Endothelial cell of umbilical vein (primary cell): ENCODE measurements at regions not wholly inside any gene's neighbourhood (a gene's known extent, or its start where the extent isn't known, plus 50 kb on each side); places are given as distances from the start of the nearest gene placed in this dataset.

Experiments
- BruUV-seq: library from RNA; stranded (reverse); fragments of 400-500 nt; replicated peaks from 2 replicates; lab custom pipeline; 2021; lab: Mats Ljungman, UMichigan
- CTCF ChIA-PET: fragments of 300-600, 350-600 bp; sonication (Branson Sonifier 250); formaldehyde crosslinking; loops from one replicate; lab custom pipeline; 2021; ENCODE audit warnings: antibody characterized with exemption, inconsistent platforms; lab: Charles Lee
- POLR2A ChIA-PET: fragments of 300-600, 350-600 bp; sonication (Branson Sonifier 250); formaldehyde crosslinking; loops from one replicate; lab custom pipeline; 2021; ENCODE audit warnings: antibody characterized with exemption, inconsistent platforms; lab: Charles Lee
- DNase-seq: peaks from one replicate; pipeline ENCODE4 v3.0.0-alpha.2; 2011; ENCODE audit warnings: low read depth, low spot score
- FAIRE-seq: peaks from 2 replicates; lab custom pipeline; 2011; peaks lifted over from hg19 to GRCh38; lab: Jason Lieb, UNC
- H2AFZ ChIP-seq: 2 replicates; pipeline ENCODE4 v1.6.0; 2012; ENCODE audit warnings: low read depth, low read length, control low read depth, inconsistent platforms
- H3K27ac ChIP-seq: 2 replicates; pipeline ENCODE4 v1.5.1; 2011; ENCODE audit warnings: low read depth, mild to moderate bottlenecking, control low read depth, low read length, moderate library complexity; ENCODE audit not compliant: insufficient read depth
- H3K27me3 ChIP-seq, 2 experiments: 2 replicates each; pipeline versions ENCODE4 v1.6.0 to v1.6.1; 2011; ENCODE audit warnings: low read length in 2 of 2, mixed read lengths in 1 of 2; ENCODE audit not compliant: control insufficient read depth in 2 of 2, insufficient read depth in 2 of 2
- H3K36me3 ChIP-seq, 2 experiments: 2 replicates in 1 of 2; 3 replicates in 1 of 2; pipeline ENCODE4 v1.5.1; 2011; ENCODE audit warnings: low read length in 2 of 2, mild to moderate bottlenecking in 1 of 2, moderate library complexity in 1 of 2; ENCODE audit not compliant: control insufficient read depth in 2 of 2, insufficient read depth in 2 of 2; ENCODE audit errors: extremely low read depth in 1 of 2
- H3K4me1 ChIP-seq: 3 replicates; pipeline ENCODE4 v1.5.1; 2011; ENCODE audit warnings: mild to moderate bottlenecking, low read length; ENCODE audit not compliant: control insufficient read depth, insufficient read depth; ENCODE audit errors: extremely low read depth
- H3K4me2 ChIP-seq: 2 replicates; pipeline ENCODE4 v1.6.1; 2011; ENCODE audit warnings: low read length, control low read depth, mixed read lengths; ENCODE audit not compliant: insufficient read depth
- H3K4me3 ChIP-seq, 3 experiments: fragments of 200-600 bp in 1 of 3; sonication (generic), shearing (Covaris generic) in 1 of 3; replicated peaks in 1 of 3; 2 replicates each; pipeline ENCODE4 v1.5.1; 2011 to 2016; ENCODE audit warnings: control low read depth in 3 of 3, low read length in 3 of 3, mild to moderate bottlenecking in 2 of 3, inconsistent platforms in 1 of 3, low read depth in 1 of 3, moderate library complexity in 1 of 3; ENCODE audit not compliant: insufficient read depth in 1 of 3
- H3K79me2 ChIP-seq: 2 replicates; pipeline ENCODE4 v1.6.0; 2012; ENCODE audit warnings: low read length, inconsistent platforms; ENCODE audit not compliant: control insufficient read depth, insufficient read depth
- H3K9ac ChIP-seq: replicated peaks from 2 replicates; pipeline ENCODE3; 2011; ENCODE audit warnings: low read length, control low read depth; ENCODE audit not compliant: insufficient read depth; ENCODE audit errors: extremely low read depth
- H3K9me1 ChIP-seq: replicated peaks from 3 replicates; pipeline ENCODE4 v1.6.0; 2011; ENCODE audit warnings: mild to moderate bottlenecking, low read length; ENCODE audit not compliant: control insufficient read depth, insufficient read depth; ENCODE audit errors: extremely low read depth
- H3K9me3 ChIP-seq: replicated peaks from 2 replicates; pipeline ENCODE4 v1.5.1; 2012; ENCODE audit warnings: low read length, inconsistent platforms; ENCODE audit not compliant: control insufficient read depth, insufficient read depth
- H4K20me1 ChIP-seq: replicated peaks from 2 replicates; pipeline ENCODE3; 2011; ENCODE audit warnings: mild to moderate bottlenecking, low read length; ENCODE audit not compliant: control insufficient read depth, insufficient read depth; ENCODE audit errors: extremely low read depth
- CTCF ChIP-seq, 2 donors: IDR thresholded peaks; 1 replicate in 1 of 2; 2 replicates in 1 of 2; pipeline ENCODE4 v1.5.1; 2011; ENCODE audit warnings: low read length in 2 of 2, mild to moderate bottlenecking in 2 of 2, moderate library complexity in 2 of 2, control low read depth in 1 of 2, inconsistent platforms in 1 of 2, low read depth in 1 of 2; ENCODE audit not compliant: insufficient read depth in 1 of 2; ENCODE audit errors: extremely low read depth in 1 of 2
- EZH2 ChIP-seq: IDR thresholded peaks from 2 replicates; pipeline ENCODE4 v1.6.1; 2012; ENCODE audit warnings: borderline replicate concordance, low read depth, mild to moderate bottlenecking, moderate library complexity, low read length, inconsistent platforms; ENCODE audit not compliant: severe bottlenecking
- FOS ChIP-seq: IDR thresholded peaks from 2 replicates; pipeline ENCODE4 v1.6.1; 2011; ENCODE audit warnings: mild to moderate bottlenecking, low read length, moderate library complexity, borderline replicate concordance; ENCODE audit not compliant: insufficient read depth
- GATA2 ChIP-seq: IDR thresholded peaks from 2 replicates; pipeline ENCODE4 v1.7.0; 2011; ENCODE audit warnings: low read depth, mild to moderate bottlenecking, moderate library complexity, mixed read lengths, low read length; ENCODE audit not compliant: insufficient read length, insufficient read depth
- JUN ChIP-seq: IDR thresholded peaks from 2 replicates; pipeline ENCODE4 v1.6.1; 2011; ENCODE audit warnings: borderline replicate concordance, low read depth; ENCODE audit not compliant: insufficient read length, insufficient read depth
- MAX ChIP-seq: IDR thresholded peaks from 2 replicates; pipeline ENCODE4 v1.6.1; 2011; ENCODE audit not compliant: insufficient read depth, insufficient read length
- MYC ChIP-seq: IDR thresholded peaks from one replicate; pipeline ENCODE4 v1.6.1; 2011; ENCODE audit warnings: mild to moderate bottlenecking, low read depth, low read length
- POLR2A ChIP-seq: IDR thresholded peaks from 2 replicates; pipeline ENCODE4 v1.6.1; 2012; ENCODE audit warnings: low read depth, mild to moderate bottlenecking, control low read depth, low read length
- POLR2AphosphoS5 ChIP-seq: IDR thresholded peaks from 2 replicates; pipeline ENCODE4 v1.6.1; 2012; ENCODE audit warnings: low read depth, mild to moderate bottlenecking, control low read depth, low read length, moderate library complexity; ENCODE audit not compliant: insufficient read depth
- dilution Hi-C: fragments of 300-500 bp; cut with MboI; formaldehyde crosslinking; loops from one replicate; pipeline ENCODE4 v1.15.0; 2019; ENCODE audit warnings: low sequenced_read_pairs; ENCODE audit not compliant: extremely low pct_ligation_motif_present
- intact Hi-C: fragments of 100-400 bp; cut with micrococcal nuclease; formaldehyde crosslinking; loops from one replicate; pipeline ENCODE4 v1.10.0; 2022

GRCh38 chr14:27145170-27145569 is 547.3 kb upstream of the NOVA1 start:
- no peak for DNase-seq
- intact Hi-C loops (no loop called here), dilution Hi-C loops (no loop called here)
- Histone ChIP-seq H3K9ac (no peak overlapping the region), H3K9me1 (no peaks in the 10 kb centered on the region), H4K20me1 (no peaks in the 10 kb centered on the region), H3K4me2 (no peak overlapping the region), H3K27me3 (no peaks in the 10 kb centered on the region), H3K9me3 (no peaks in the 10 kb centered on the region), H2AFZ (no peak overlapping the region), H3K4me1 (no peaks in the 10 kb centered on the region), H3K79me2 (no peaks in the 10 kb centered on the region), H3K4me3 (no peak overlapping the region), H3K36me3 (no peaks in the 10 kb centered on the region), H3K27ac (no peak overlapping the region)
- FAIRE-seq, result no peak
- no TSS peak for BruUV-seq
- ChIA-PET CTCF (no interaction called here), POLR2A (no interaction called here)
- no peak for TF ChIP-seq EZH2
- no peak for TF ChIP-seq MYC
- TF ChIP-seq MAX, result no peak
- TF ChIP-seq POLR2AphosphoS5, result no peak
- TF ChIP-seq FOS, result no peak
- TF ChIP-seq POLR2A, result no peak
- TF ChIP-seq CTCF (IDR thresholded peaks at IDR 0.05; ENCODE audit: extremely low read depth in 1 of 2, insufficient read depth in 1 of 2, low read depth in 1 of 2, low read length in 2 of 2), result no peak
- no peak for TF ChIP-seq GATA2
- no peak for TF ChIP-seq JUN
